NB4 (cell line): ENCODE measurements at regions not wholly inside any gene's neighbourhood (a gene's known extent, or its start where the extent isn't known, plus 50 kb on each side); places are given as distances from the start of the nearest gene placed in this dataset.

Source experiments
- DNase-seq: peaks from one replicate; pipeline ENCODE4 v3.0.0; 2010; ENCODE audit warnings: low read depth
- H3K4me3 ChIP-seq: one replicate; pipeline ENCODE4 v1.5.1; 2011; ENCODE audit warnings: mild to moderate bottlenecking, low read depth, low read length, moderate library complexity
- CTCF ChIP-seq: IDR thresholded peaks from one replicate; pipeline ENCODE4 v1.5.1; 2012; ENCODE audit warnings: low read depth, low read length
- MAX ChIP-seq: IDR thresholded peaks from 2 replicates; pipeline ENCODE4 v1.6.1; 2011; ENCODE audit warnings: low read depth, low read length
- MYC ChIP-seq: IDR thresholded peaks from 2 replicates; pipeline ENCODE4 v1.6.1; 2011; ENCODE audit warnings: low read depth, low read length
- POLR2A ChIP-seq: IDR thresholded peaks from 2 replicates; pipeline ENCODE4 v1.6.1; 2011; ENCODE audit warnings: mild to moderate bottlenecking; ENCODE audit not compliant: insufficient read length; ENCODE audit errors: extremely low read depth

- no peak for TF ChIP-seq MYC
- no peak for TF ChIP-seq CTCF
- no peak for TF ChIP-seq POLR2A
- no peak for TF ChIP-seq MAX
- no peak for DNase-seq
- H3K4me3 ChIP-seq: no peak overlapping the region
Measured at GRCh38 chr10:10610171-10610570, 407.5 kb upstream of the CELF2 start.

- H3K4me3 ChIP-seq: no peak overlapping the region
- no peak for DNase-seq
- TF ChIP-seq MYC: no peak
- TF ChIP-seq MAX: no peak
- TF ChIP-seq CTCF: no peak
- TF ChIP-seq POLR2A: no peak
Measured at GRCh38 chr10:10612151-10612550, 405.5 kb upstream of the CELF2 start.

- no peak overlapping the region for H3K4me3 ChIP-seq
- no peak for TF ChIP-seq MAX
- no peak for TF ChIP-seq CTCF
- no peak for TF ChIP-seq POLR2A
- DNase-seq: no peak
Measured at GRCh38 chr10:10613656-10614244, 403.9 kb upstream of the CELF2 start.

- TF ChIP-seq MYC (no peak), MAX (no peak), POLR2A (no peak), CTCF (no peak)
- no peak for DNase-seq
- H3K4me3 ChIP-seq: no peak overlapping the region
Measured at GRCh38 chr10:10617686-10618085, 400.0 kb upstream of the CELF2 start.

- TF ChIP-seq MYC (no peak), POLR2A (no peak), CTCF (no peak), MAX (no peak)
- DNase-seq: no peak
- no peak overlapping the region for H3K4me3 ChIP-seq
Measured at GRCh38 chr10:10618139-10618538, 399.5 kb upstream of the CELF2 start.
